Epithelial cell of esophagus (primary cell): ENCODE measurements at regions not wholly inside any gene's neighbourhood (a gene's known extent, or its start where the extent isn't known, plus 50 kb on each side); places are given as distances from the start of the nearest gene placed in this dataset.

Source experiments
- DNase-seq: peaks from one replicate; pipeline ENCODE4 v3.0.0; 2010; ENCODE audit warnings: low read depth
- H3K4me3 ChIP-seq: 2 replicates; pipeline ENCODE4 v1.5.1; 2011; ENCODE audit warnings: mild to moderate bottlenecking, low read length, control low read depth
- CTCF ChIP-seq: IDR thresholded peaks from 2 replicates; pipeline ENCODE4 v1.5.1; 2011; ENCODE audit warnings: low read depth, mild to moderate bottlenecking, low read length, control low read depth, inconsistent platforms; ENCODE audit not compliant: insufficient read depth; ENCODE audit errors: missing control alignments

GRCh38 chrX:124860736-124861135 lies 458.9 kb upstream of the TEX13C start:
- TF ChIP-seq CTCF: no peak
- H3K4me3 ChIP-seq: no peak overlapping the region
- DNase-seq: no peak

GRCh38 chrX:124862301-124862700 lies 457.4 kb upstream of the TEX13C start:
- TF ChIP-seq CTCF: no peak
- DNase-seq: no peak
- H3K4me3 ChIP-seq: no peak overlapping the region

GRCh38 chrX:124863303-124863702 lies 456.4 kb upstream of the TEX13C start:
- no peak overlapping the region for H3K4me3 ChIP-seq
- TF ChIP-seq CTCF: no peak
- DNase-seq: no peak

GRCh38 chrX:124887572-124887971 lies 432.1 kb upstream of the TEX13C start:
- no peak for DNase-seq
- no peak for TF ChIP-seq CTCF

GRCh38 chrX:124895947-124896346 lies 423.7 kb upstream of the TEX13C start:
- TF ChIP-seq CTCF: no peak
- no peak overlapping the region for H3K4me3 ChIP-seq
- no peak for DNase-seq

More at GRCh38 chrX:124887572-124887971, 432.1 kb upstream of the TEX13C start:
- H3K4me3 ChIP-seq: no peak overlapping the region

- DNase-seq: no peak
- H3K4me3 ChIP-seq: no peak overlapping the region
Observed at GRCh38 chrX:124902953-124903352, 416.7 kb upstream of the TEX13C start.

GRCh38 chrX:124910611-124911010 lies 409.1 kb upstream of the TEX13C start:
- TF ChIP-seq CTCF: no peak
- DNase-seq: no peak
- H3K4me3 ChIP-seq: no peak overlapping the region

More at GRCh38 chrX:124902953-124903352, 416.7 kb upstream of the TEX13C start:
- no peak for TF ChIP-seq CTCF
